OCI-LY7 (cell line): ENCODE measurements at regions not wholly inside any gene's neighbourhood (a gene's known extent, or its start where the extent isn't known, plus 50 kb on each side); places are given as distances from the start of the nearest gene placed in this dataset.

Experiments
- CTCF ChIP-seq: fragments of 200-600 bp; sonication (generic); conservative IDR thresholded peaks from 2 replicates; pipeline ENCODE4 v1.5.1; 2014; ENCODE audit warnings: mild to moderate bottlenecking, antibody characterized with exemption, low read length, moderate library complexity, mixed read lengths
- EZH2phosphoT487 ChIP-seq: fragments of 200-600 bp; sonication (generic); IDR thresholded peaks from 2 replicates; pipeline ENCODE4 v1.6.1; 2018; ENCODE audit warnings: low read depth, borderline replicate concordance, mild to moderate bottlenecking, mixed run types, antibody characterized with exemption, low read length, moderate library complexity, mixed read lengths

- TF ChIP-seq CTCF: no peak
- no peak for TF ChIP-seq EZH2phosphoT487
Observed at GRCh38 chr4:178148106-178148505, 705.9 kb upstream of the AGA start.
